ENCODE measurements at regions not wholly inside any gene's neighbourhood (a gene's known extent, or its start where the extent isn't known, plus 50 kb on each side); places are given as distances from the start of the nearest gene placed in this dataset.

- no peak for TF ChIP-seq CTCF (IDR thresholded peaks at IDR 0.05; ENCODE audit: insufficient read depth, low read length, poor library complexity, severe bottlenecking)
- no peak for TF ChIP-seq EZH2phosphoT487 (conservative IDR thresholded peaks at IDR 0.05; ENCODE audit: low read length)
- H3K36me3 ChIP-seq (ENCODE audit: low read length) = no peaks in the 10 kb centered on the region
- H2AFZ ChIP-seq (ENCODE audit: low read depth, low read length, severe bottlenecking) = no peak overlapping the region
- no peaks in the 10 kb centered on the region for H3F3A ChIP-seq (ENCODE audit: insufficient read depth)
- no peaks in the 10 kb centered on the region for H3K27me3 ChIP-seq (ENCODE audit: low read length)
- H3K4me3 ChIP-seq (ENCODE audit: insufficient read depth, low read length, poor library complexity, severe bottlenecking) = no peak overlapping the region
- H3K9me2 ChIP-seq (replicated peaks; ENCODE audit: insufficient read depth, low read length) = no peaks in the 10 kb centered on the region
- no peak overlapping the region for H3K27ac ChIP-seq (ENCODE audit: low read depth, low read length)
- H4K20me1 ChIP-seq (ENCODE audit: low read depth, low read length) = no peaks in the 10 kb centered on the region
- no peak overlapping the region for H3K4me2 ChIP-seq (ENCODE audit: low read depth, low read length, poor library complexity, severe bottlenecking)
- H3K9me3 ChIP-seq (ENCODE audit: insufficient read depth, low read length) = no peaks in the 10 kb centered on the region
- H3K9ac ChIP-seq (ENCODE audit: low read length) = no peak overlapping the region
- no peaks in the 10 kb centered on the region for H3K79me2 ChIP-seq (ENCODE audit: insufficient read depth, low read length)
Observed at GRCh38 chr14:101490771-101491170, 70.5 kb upstream of the DIO3 start.

GRCh38 chr14:101491841-101492240 lies 69.5 kb upstream of the DIO3 start:
- H3K9me3 ChIP-seq (ENCODE audit: insufficient read depth, low read length) = no peaks in the 10 kb centered on the region
- H3K36me3 ChIP-seq (ENCODE audit: low read length) = no peaks in the 10 kb centered on the region
- no peak for TF ChIP-seq EZH2phosphoT487 (conservative IDR thresholded peaks at IDR 0.05; ENCODE audit: low read length)
- TF ChIP-seq CTCF (IDR thresholded peaks at IDR 0.05; ENCODE audit: insufficient read depth, low read length, poor library complexity, severe bottlenecking) = no peak
- H2AFZ ChIP-seq (ENCODE audit: low read depth, low read length, severe bottlenecking) = no peak overlapping the region
- no peak overlapping the region for H3K4me3 ChIP-seq (ENCODE audit: insufficient read depth, low read length, poor library complexity, severe bottlenecking)
- H3K27me3 ChIP-seq (ENCODE audit: low read length) = no peaks in the 10 kb centered on the region
- H3K27ac ChIP-seq (ENCODE audit: low read depth, low read length) = no peak overlapping the region
- H3K4me2 ChIP-seq (ENCODE audit: low read depth, low read length, poor library complexity, severe bottlenecking) = no peak overlapping the region
- H3K9me2 ChIP-seq (replicated peaks; ENCODE audit: insufficient read depth, low read length) = no peaks in the 10 kb centered on the region
- H3K79me2 ChIP-seq (ENCODE audit: insufficient read depth, low read length) = no peaks in the 10 kb centered on the region
- H3F3A ChIP-seq (ENCODE audit: insufficient read depth) = no peaks in the 10 kb centered on the region
- no peaks in the 10 kb centered on the region for H4K20me1 ChIP-seq (ENCODE audit: low read depth, low read length)
- no peak overlapping the region for H3K9ac ChIP-seq (ENCODE audit: low read length)

- Histone ChIP-seq H3K4me2 (ENCODE audit: low read depth, low read length, poor library complexity, severe bottlenecking) (no peak overlapping the region), H3K9me3 (ENCODE audit: insufficient read depth, low read length) (no peaks in the 10 kb centered on the region), H3F3A (ENCODE audit: insufficient read depth) (no peaks in the 10 kb centered on the region), H3K4me3 (ENCODE audit: insufficient read depth, low read length, poor library complexity, severe bottlenecking) (no peak overlapping the region), H3K36me3 (ENCODE audit: low read length) (no peaks in the 10 kb centered on the region), H3K79me2 (ENCODE audit: insufficient read depth, low read length) (no peaks in the 10 kb centered on the region), H3K9ac (ENCODE audit: low read length) (no peak overlapping the region), H3K9me2 (replicated peaks; ENCODE audit: insufficient read depth, low read length) (no peaks in the 10 kb centered on the region), H2AFZ (ENCODE audit: low read depth, low read length, severe bottlenecking) (no peak overlapping the region), H3K27ac (ENCODE audit: low read depth, low read length) (no peak overlapping the region), H4K20me1 (ENCODE audit: low read depth, low read length) (no peaks in the 10 kb centered on the region), H3K27me3 (ENCODE audit: low read length) (no peaks in the 10 kb centered on the region)
- TF ChIP-seq CTCF (IDR thresholded peaks at IDR 0.05; ENCODE audit: insufficient read depth, low read length, poor library complexity, severe bottlenecking) (no peak), EZH2phosphoT487 (conservative IDR thresholded peaks at IDR 0.05; ENCODE audit: low read length) (no peak)
Observed at GRCh38 chr14:101492716-101493115, 68.6 kb upstream of the DIO3 start.
